OCI-LY3 (cell line): ENCODE measurements at regions not wholly inside any gene's neighbourhood (a gene's known extent, or its start where the extent isn't known, plus 50 kb on each side); places are given as distances from the start of the nearest gene placed in this dataset.

Experiments
- CTCF ChIP-seq: fragments of 200-600, 300-600 bp; sonication (generic); IDR thresholded peaks from 2 replicates; pipeline ENCODE4 v1.5.1; 2014; ENCODE audit warnings: antibody characterized with exemption, low read length, low read depth
- EZH2phosphoT487 ChIP-seq: fragments of 200-600 bp; shearing (Covaris generic); IDR thresholded peaks from 2 replicates; pipeline ENCODE4 v1.6.1; 2018; ENCODE audit warnings: antibody characterized with exemption, mixed run types, low read depth

DNA sequence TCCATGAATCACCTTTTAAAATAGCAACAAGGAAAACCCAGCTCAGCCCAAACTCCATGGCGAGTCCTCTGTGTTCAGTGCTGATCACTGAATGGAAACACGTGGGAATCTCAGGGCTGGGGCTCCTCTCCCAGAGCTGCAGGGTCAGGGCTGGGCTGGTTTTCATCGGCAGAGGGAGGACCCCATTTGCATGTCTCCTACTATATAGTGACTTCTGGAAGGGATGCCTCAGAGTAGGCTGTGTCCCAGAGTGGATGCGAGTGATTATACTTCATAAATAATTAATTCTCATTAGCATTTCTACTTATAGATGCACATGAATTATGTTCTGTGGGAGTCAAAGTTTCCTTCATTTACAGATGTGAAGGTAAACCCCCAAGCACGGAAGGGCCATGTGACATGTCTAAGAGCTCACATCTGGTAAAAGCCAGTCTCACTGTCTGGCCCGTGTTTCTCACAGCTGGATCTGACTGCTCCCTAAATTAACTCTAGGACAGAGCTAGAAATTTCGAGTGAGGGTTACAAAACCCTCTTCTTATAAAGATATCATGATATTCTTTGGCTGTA, 685.0 kb downstream of the TMEM121 start:
- no peak for TF ChIP-seq CTCF
- TF ChIP-seq EZH2phosphoT487: no peak
